Activated naive CD4-positive, alpha-beta T cell treated with anti-CD3 and anti-CD28 coated beads for 36 hours (primary cell): ENCODE measurements at regions not wholly inside any gene's neighbourhood (a gene's known extent, or its start where the extent isn't known, plus 50 kb on each side); places are given as distances from the start of the nearest gene placed in this dataset.

Experiments
- CTCF ChIA-PET: fragments of 350-600 bp; sonication (Branson Sonifier 250); formaldehyde crosslinking; loops from one replicate; lab custom pipeline; 2021; ENCODE audit warnings: antibody characterized with exemption; lab: Charles Lee
- DNase-seq: peaks from one replicate; pipeline ENCODE4 v3.0.0-alpha.2; 2020
- H3K27ac Mint-ChIP-seq: one replicate; pipeline ENCODE4 v1.8.0; 2021; ENCODE audit warnings: mild to moderate bottlenecking, mixed read lengths
- H3K27me3 Mint-ChIP-seq: one replicate; pipeline ENCODE4 v1.8.0; 2021; ENCODE audit warnings: low read depth, mixed read lengths
- H3K36me3 Mint-ChIP-seq: one replicate; pipeline ENCODE4 v1.8.0; 2021; ENCODE audit warnings: low read depth, mixed read lengths
- H3K4me1 Mint-ChIP-seq: one replicate; pipeline ENCODE4 v1.8.0; 2021; ENCODE audit warnings: low read depth, mixed read lengths
- H3K4me3 Mint-ChIP-seq: one replicate; pipeline ENCODE4 v1.8.0; 2021; ENCODE audit warnings: mild to moderate bottlenecking, moderate library complexity, mixed read lengths
- H3K9me3 Mint-ChIP-seq: one replicate; pipeline ENCODE4 v1.8.0; 2021; ENCODE audit warnings: mixed read lengths
- intact Hi-C: fragments of 100-400 bp; cut with micrococcal nuclease; formaldehyde crosslinking; loops from one replicate; pipeline ENCODE4 v1.15.1; 2023

GRCh38 chr16:5571446-5571845, 473.9 kb upstream of the EEF2KMT start:
- DNase-seq: no peak
- H3K9me3 Mint-ChIP-seq: no peaks in the 10 kb centered on the region
- intact Hi-C loops: no loop called here
- H3K36me3 Mint-ChIP-seq: no peaks in the 10 kb centered on the region
- no peaks in the 10 kb centered on the region for H3K4me1 Mint-ChIP-seq
- CTCF ChIA-PET: interaction anchor here (1.0 kb wide), 1 partner anchor 44 kb away, joined by 3 read pairs; no protein-coding TSS in a partner anchor
- H3K4me3 Mint-ChIP-seq: no peak overlapping the region
- no peak overlapping the region for H3K27ac Mint-ChIP-seq
- no peaks in the 10 kb centered on the region for H3K27me3 Mint-ChIP-seq

- Mint-ChIP-seq H3K36me3 (no peaks in the 10 kb centered on the region), H3K4me3 (no peak overlapping the region), H3K4me1 (peaks cover 4% of the 10 kb centered on the region), H3K27ac (no peak overlapping the region), H3K9me3 (peaks cover 17% of the 10 kb centered on the region), H3K27me3 (peaks cover 2% of the 10 kb centered on the region)
- no peak for DNase-seq
- intact Hi-C loops: no loop called here
- CTCF ChIA-PET: no interaction called here
Measured at GRCh38 chr16:5561800-5562199, 464.2 kb upstream of the EEF2KMT start.

GRCh38 chr16:5560084-5560483, 462.5 kb upstream of the EEF2KMT start:
- DNase-seq: peak; percentile 23
- H3K4me1 Mint-ChIP-seq: peaks cover 4% of the 10 kb centered on the region
- intact Hi-C loops: no loop called here
- H3K4me3 Mint-ChIP-seq: no peak overlapping the region
- H3K36me3 Mint-ChIP-seq: no peaks in the 10 kb centered on the region
- peaks cover 17% of the 10 kb centered on the region for H3K9me3 Mint-ChIP-seq
- CTCF ChIA-PET: no interaction called here
- H3K27me3 Mint-ChIP-seq: peaks cover 2% of the 10 kb centered on the region
- no peak overlapping the region for H3K27ac Mint-ChIP-seq

- intact Hi-C loops: no loop called here
- CTCF ChIA-PET: no interaction called here
- H3K4me1 Mint-ChIP-seq: peaks cover 4% of the 10 kb centered on the region
Measured at GRCh38 chr16:5557966-5558365, 460.4 kb upstream of the EEF2KMT start.

GRCh38 chr16:5557448-5557847, 459.9 kb upstream of the EEF2KMT start:
- CTCF ChIA-PET: no interaction called here
- Mint-ChIP-seq H3K4me3 (no peak overlapping the region), H3K27ac (no peak overlapping the region), H3K36me3 (no peaks in the 10 kb centered on the region), H3K9me3 (peaks cover 16% of the 10 kb centered on the region), H3K27me3 (peaks cover 2% of the 10 kb centered on the region), H3K4me1 (peaks cover 4% of the 10 kb centered on the region)
- intact Hi-C loops: no loop called here
- DNase-seq: no peak

More at GRCh38 chr16:5557966-5558365, 460.4 kb upstream of the EEF2KMT start:
- Mint-ChIP-seq H3K27me3 (peaks cover 2% of the 10 kb centered on the region), H3K4me3 (no peak overlapping the region), H3K27ac (no peak overlapping the region), H3K36me3 (no peaks in the 10 kb centered on the region), H3K9me3 (peaks cover 16% of the 10 kb centered on the region)
- no peak for DNase-seq

GRCh38 chr16:5556158-5556810, 458.7 kb upstream of the EEF2KMT start:
- peaks cover 4% of the 10 kb centered on the region for H3K4me1 Mint-ChIP-seq
- intact Hi-C loops: no loop called here

GRCh38 chr16:5551909-5552308, 454.3 kb upstream of the EEF2KMT start:
- H3K4me1 Mint-ChIP-seq: no peaks in the 10 kb centered on the region
- no peaks in the 10 kb centered on the region for H3K36me3 Mint-ChIP-seq
- no peak for DNase-seq
- intact Hi-C loops: no loop called here
- H3K27ac Mint-ChIP-seq: no peak overlapping the region
- no peak overlapping the region for H3K4me3 Mint-ChIP-seq
- CTCF ChIA-PET: no interaction called here
- no peaks in the 10 kb centered on the region for H3K27me3 Mint-ChIP-seq
- H3K9me3 Mint-ChIP-seq: no peaks in the 10 kb centered on the region

More at GRCh38 chr16:5556158-5556810, 458.7 kb upstream of the EEF2KMT start:
- peaks cover 16% of the 10 kb centered on the region for H3K9me3 Mint-ChIP-seq
- no peaks in the 10 kb centered on the region for H3K36me3 Mint-ChIP-seq
- no peak overlapping the region for H3K4me3 Mint-ChIP-seq
- H3K27me3 Mint-ChIP-seq: peaks cover 2% of the 10 kb centered on the region
- no peak overlapping the region for H3K27ac Mint-ChIP-seq
- DNase-seq: no peak
- CTCF ChIA-PET: no interaction called here

- H3K9me3 Mint-ChIP-seq: no peaks in the 10 kb centered on the region
- no peaks in the 10 kb centered on the region for H3K36me3 Mint-ChIP-seq
- DNase-seq: no peak
- no peak overlapping the region for H3K27ac Mint-ChIP-seq
- intact Hi-C loops: no loop called here
- CTCF ChIA-PET: no interaction called here
- no peaks in the 10 kb centered on the region for H3K27me3 Mint-ChIP-seq
- H3K4me3 Mint-ChIP-seq: no peak overlapping the region
- H3K4me1 Mint-ChIP-seq: no peaks in the 10 kb centered on the region
Measured at GRCh38 chr16:5549802-5550201, 452.2 kb upstream of the EEF2KMT start.

- DNase-seq: no peak
- Mint-ChIP-seq H3K4me1 (no peaks in the 10 kb centered on the region), H3K4me3 (no peak overlapping the region), H3K27ac (no peak overlapping the region), H3K27me3 (no peaks in the 10 kb centered on the region), H3K9me3 (peaks cover 2% of the 10 kb centered on the region), H3K36me3 (no peaks in the 10 kb centered on the region)
- intact Hi-C loops: no loop called here
- CTCF ChIA-PET: no interaction called here
Measured at GRCh38 chr16:5541356-5541755, 443.8 kb upstream of the EEF2KMT start.

- H3K9me3 Mint-ChIP-seq: peaks cover 2% of the 10 kb centered on the region
- no peak overlapping the region for H3K4me3 Mint-ChIP-seq
- no peak overlapping the region for H3K27ac Mint-ChIP-seq
- CTCF ChIA-PET: no interaction called here
- H3K27me3 Mint-ChIP-seq: no peaks in the 10 kb centered on the region
- H3K36me3 Mint-ChIP-seq: no peaks in the 10 kb centered on the region
- intact Hi-C loops: no loop called here
- DNase-seq: no peak
- no peaks in the 10 kb centered on the region for H3K4me1 Mint-ChIP-seq
Measured at GRCh38 chr16:5537347-5537746, 439.8 kb upstream of the EEF2KMT start.

GRCh38 chr16:5533321-5533888, 435.8 kb upstream of the EEF2KMT start:
- DNase-seq: no peak
- H3K9me3 Mint-ChIP-seq: peaks cover 2% of the 10 kb centered on the region
- CTCF ChIA-PET: no interaction called here
- H3K4me3 Mint-ChIP-seq: no peak overlapping the region
- no peak overlapping the region for H3K27ac Mint-ChIP-seq
- intact Hi-C loops: no loop called here
- H3K4me1 Mint-ChIP-seq: no peaks in the 10 kb centered on the region
- no peaks in the 10 kb centered on the region for H3K27me3 Mint-ChIP-seq
- no peaks in the 10 kb centered on the region for H3K36me3 Mint-ChIP-seq

GRCh38 chr16:5527817-5528216, 430.2 kb upstream of the EEF2KMT start:
- H3K27ac Mint-ChIP-seq: no peak overlapping the region
- CTCF ChIA-PET: no interaction called here
- H3K9me3 Mint-ChIP-seq: no peaks in the 10 kb centered on the region
- DNase-seq: no peak
- H3K4me3 Mint-ChIP-seq: no peak overlapping the region
- H3K27me3 Mint-ChIP-seq: peaks cover 5% of the 10 kb centered on the region
- no peaks in the 10 kb centered on the region for H3K4me1 Mint-ChIP-seq
- intact Hi-C loops: no loop called here
- H3K36me3 Mint-ChIP-seq: no peaks in the 10 kb centered on the region

GRCh38 chr16:5526826-5527225, 429.2 kb upstream of the EEF2KMT start:
- CTCF ChIA-PET: no interaction called here
- Mint-ChIP-seq H3K9me3 (no peaks in the 10 kb centered on the region), H3K27me3 (peaks cover 5% of the 10 kb centered on the region), H3K36me3 (no peaks in the 10 kb centered on the region), H3K27ac (no peak overlapping the region), H3K4me1 (no peaks in the 10 kb centered on the region), H3K4me3 (no peak overlapping the region)
- intact Hi-C loops: no loop called here
- no peak for DNase-seq
